Transverse colon (tissue), 4 donors: ENCODE measurements at regions not wholly inside any gene's neighbourhood (a gene's known extent, or its start where the extent isn't known, plus 50 kb on each side); places are given as distances from the start of the nearest gene placed in this dataset.

ENCODE experiments used
- CTCF ChIP-seq, 5 experiments: fragments of 200-600 bp in 3 of 5; fragments of 450-650 bp in 2 of 5; sonication (generic) in 3 of 5; IDR thresholded peaks; 1 replicate in 2 of 5; 2 replicates in 3 of 5; pipeline ENCODE4 v1.5.1; 2016 to 2017; ENCODE audit warnings: antibody characterized with exemption in 5 of 5, inconsistent platforms in 3 of 5, mild to moderate bottlenecking in 2 of 5, moderate library complexity in 1 of 5
- EP300 ChIP-seq: sonication (generic); formaldehyde crosslinking; IDR thresholded peaks from one replicate; pipeline ENCODE4 v1.6.1; 2017; ENCODE audit warnings: antibody characterized with exemption, low read depth
- POLR2AphosphoS5 ChIP-seq, 3 donors: sonication (generic); formaldehyde crosslinking; IDR thresholded peaks; one replicate each; pipeline ENCODE4 v1.6.1; 2016; ENCODE audit warnings: antibody characterized with exemption in 3 of 3

GRCh38 chr2:145601361-145601925 is 1081.5 kb upstream of the ZEB2 start:
- TF ChIP-seq EP300 (no peak), CTCF (IDR thresholded peaks at IDR 0.05) (no peak), POLR2AphosphoS5 (IDR thresholded peaks at IDR 0.05) (no peak)
